Stimulated activated naive CD8-positive, alpha-beta T cell treated with anti-CD3 and anti-CD28 coated beads, Interleukin-15, Interleukin-2, amounts not matched to agents 100 ng/mL and 50 ng/mL, for 24 hours (primary cell): ENCODE measurements at regions not wholly inside any gene's neighbourhood (a gene's known extent, or its start where the extent isn't known, plus 50 kb on each side); places are given as distances from the start of the nearest gene placed in this dataset.
"Not testable (repeated sequence)": the region's sequence is repeated elsewhere in the genome, so short reads cannot be mapped to it uniquely, and the experiment has no call there.

Experiments used
- H3K27ac Mint-ChIP-seq: one replicate; pipeline ENCODE4 v1.8.0; 2021; ENCODE audit warnings: mild to moderate bottlenecking, mixed read lengths
- H3K27me3 Mint-ChIP-seq: one replicate; pipeline ENCODE4 v1.8.0; 2021; ENCODE audit warnings: mixed read lengths
- H3K36me3 Mint-ChIP-seq: one replicate; pipeline ENCODE4 v1.8.0; 2021; ENCODE audit warnings: low read depth, mixed read lengths
- H3K4me1 Mint-ChIP-seq: one replicate; pipeline ENCODE4 v1.8.0; 2021; ENCODE audit warnings: low read depth, mixed read lengths
- H3K4me3 Mint-ChIP-seq: one replicate; pipeline ENCODE4 v1.8.0; 2021; ENCODE audit warnings: mild to moderate bottlenecking, mixed read lengths
- H3K9me3 Mint-ChIP-seq: one replicate; pipeline ENCODE4 v1.8.0; 2021; ENCODE audit warnings: mixed read lengths

- not testable (repeated sequence) for H3K27me3 Mint-ChIP-seq, H3K4me1 Mint-ChIP-seq, H3K36me3 Mint-ChIP-seq, H3K4me3 Mint-ChIP-seq, H3K27ac Mint-ChIP-seq, H3K9me3 Mint-ChIP-seq
Measured at GRCh38 chr1:120659133-120659532, 64.6 kb upstream of the NBPF26 start.

GRCh38 chr1:120664376-120665249 is 59.1 kb upstream of the NBPF26 start:
- not testable (repeated sequence) for H3K36me3 Mint-ChIP-seq, H3K27me3 Mint-ChIP-seq, H3K9me3 Mint-ChIP-seq, H3K27ac Mint-ChIP-seq, H3K4me1 Mint-ChIP-seq
- H3K4me3 Mint-ChIP-seq = peak overlapping the region; percentile 79

- H3K27ac Mint-ChIP-seq, H3K36me3 Mint-ChIP-seq, H3K27me3 Mint-ChIP-seq, H3K4me1 Mint-ChIP-seq, H3K9me3 Mint-ChIP-seq: not testable (repeated sequence)
- H3K4me3 Mint-ChIP-seq = peak overlapping the region; percentile 79
Measured at GRCh38 chr1:120665250-120665577, 58.5 kb upstream of the NBPF26 start.

- H3K36me3 Mint-ChIP-seq, H3K27me3 Mint-ChIP-seq, H3K4me1 Mint-ChIP-seq: not testable (repeated sequence)
Measured at GRCh38 chr1:120668187-120668586, 55.6 kb upstream of the NBPF26 start.

More at GRCh38 chr1:120668187-120668586, 55.6 kb upstream of the NBPF26 start:
- not testable (repeated sequence) for H3K9me3 Mint-ChIP-seq, H3K27ac Mint-ChIP-seq, H3K4me3 Mint-ChIP-seq
